ENCODE measurements at regions not wholly inside any gene's neighbourhood (a gene's known extent, or its start where the extent isn't known, plus 50 kb on each side); places are given as distances from the start of the nearest gene placed in this dataset.

DNA sequence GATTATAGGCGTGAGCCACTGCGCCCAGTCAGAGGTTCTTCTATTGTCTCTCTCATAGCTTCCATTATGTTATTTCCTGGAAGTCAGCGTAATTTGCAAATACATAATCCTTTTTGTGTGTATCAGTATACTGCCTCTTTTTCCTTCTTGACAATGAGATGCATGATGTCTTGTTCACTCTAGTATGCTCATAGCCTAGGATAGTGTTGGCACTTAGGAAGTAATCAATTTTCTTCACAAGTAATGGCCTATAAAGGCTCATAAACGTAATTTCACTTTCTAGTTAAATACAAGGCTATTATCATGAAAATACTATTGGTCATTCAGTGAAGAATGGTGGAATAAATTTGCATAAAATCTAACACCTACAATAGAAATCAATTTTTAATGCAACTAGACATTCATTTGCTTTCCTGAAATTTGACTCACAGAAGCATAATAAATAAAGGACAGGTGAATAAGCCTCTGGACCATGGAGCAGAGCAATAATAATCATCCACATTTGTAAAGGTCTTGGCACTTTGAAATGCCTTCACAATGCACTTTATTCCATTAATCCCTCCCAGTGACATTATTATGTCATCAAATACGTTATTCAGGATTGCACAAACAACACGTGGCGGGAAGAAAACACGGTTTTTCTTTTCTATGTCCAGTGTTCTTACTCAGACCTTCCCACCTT lies 366.9 kb upstream of the BTBD3 start:
- no peak for DNase-seq

DNA sequence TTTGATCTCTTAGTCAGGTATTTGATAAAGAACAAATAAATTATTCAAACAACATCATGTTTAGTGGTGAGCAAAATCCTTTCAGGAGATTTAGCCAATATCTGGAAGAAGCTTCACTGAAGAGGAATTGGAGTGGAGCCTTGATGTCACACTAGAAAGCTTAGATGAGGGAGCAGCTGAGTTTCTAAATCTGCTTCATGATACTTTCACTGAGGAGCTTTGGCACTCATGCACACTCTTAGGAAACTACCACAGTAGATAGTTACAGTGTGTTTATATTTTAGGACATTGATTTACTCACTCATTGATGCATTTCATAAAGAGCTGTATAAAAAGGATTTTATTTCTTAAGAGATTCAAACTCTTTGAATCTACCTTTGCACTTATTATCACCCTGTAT lies 366.2 kb upstream of the BTBD3 start:
- DNase-seq, result no peak

DNA sequence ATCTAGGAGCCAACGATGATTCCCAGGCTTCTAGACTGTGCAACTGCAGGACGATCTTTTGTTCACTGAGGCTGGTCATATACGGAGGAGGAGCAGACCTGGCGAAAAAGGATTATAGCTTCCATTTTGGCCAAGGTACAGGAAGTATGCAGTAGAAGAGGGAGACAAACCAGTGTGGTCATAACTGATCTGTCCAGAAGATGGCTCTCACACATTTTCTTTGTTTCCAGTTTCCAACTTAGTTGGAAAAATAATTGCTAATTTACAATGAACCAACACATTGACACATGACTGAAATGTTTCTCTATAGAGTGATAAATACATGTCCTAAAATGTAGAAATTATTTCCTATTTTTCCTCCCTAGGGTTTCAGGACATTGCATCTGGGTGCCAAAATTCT lies 364.1 kb upstream of the BTBD3 start:
- DNase-seq, result peak; percentile 11 to 57

DNA sequence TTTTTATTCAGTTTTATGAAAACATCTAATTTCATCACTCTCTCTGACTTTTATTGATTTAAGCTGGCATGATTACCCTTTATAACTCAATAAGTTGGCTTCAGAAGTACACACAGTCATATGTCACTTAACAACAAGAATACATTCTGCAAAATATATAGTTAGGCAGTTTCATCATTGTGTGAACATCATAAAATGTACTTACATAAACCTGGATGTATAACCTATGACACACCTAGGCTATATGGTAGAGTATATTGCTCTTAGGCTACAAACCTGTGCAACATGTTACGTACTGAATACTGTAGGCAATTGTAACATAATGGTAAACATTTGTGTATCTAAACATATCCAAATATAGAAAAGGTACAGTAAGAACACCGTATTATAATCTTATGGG lies 362.2 kb upstream of the BTBD3 start:
- DNase-seq, result no peak

DNA sequence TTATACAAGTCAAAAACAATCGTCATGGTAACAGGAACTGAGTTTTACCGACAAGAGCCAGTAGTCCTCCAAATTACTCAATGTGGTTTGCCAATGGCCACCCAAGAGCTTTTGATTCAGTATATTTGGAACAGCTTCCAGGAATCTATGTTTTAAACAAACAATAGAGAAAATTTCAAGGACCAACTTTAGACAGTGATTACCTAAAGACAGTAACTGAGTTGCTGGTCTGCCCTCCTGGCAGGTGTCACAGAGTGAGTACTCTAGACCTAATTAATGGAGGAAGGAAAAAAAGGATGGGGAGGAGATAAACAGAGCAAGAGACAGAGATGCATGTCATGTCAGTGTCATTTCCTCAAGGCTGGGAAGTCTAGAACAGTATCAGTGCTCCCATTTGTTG lies 361.3 kb upstream of the BTBD3 start:
- DNase-seq, result no peak

DNA sequence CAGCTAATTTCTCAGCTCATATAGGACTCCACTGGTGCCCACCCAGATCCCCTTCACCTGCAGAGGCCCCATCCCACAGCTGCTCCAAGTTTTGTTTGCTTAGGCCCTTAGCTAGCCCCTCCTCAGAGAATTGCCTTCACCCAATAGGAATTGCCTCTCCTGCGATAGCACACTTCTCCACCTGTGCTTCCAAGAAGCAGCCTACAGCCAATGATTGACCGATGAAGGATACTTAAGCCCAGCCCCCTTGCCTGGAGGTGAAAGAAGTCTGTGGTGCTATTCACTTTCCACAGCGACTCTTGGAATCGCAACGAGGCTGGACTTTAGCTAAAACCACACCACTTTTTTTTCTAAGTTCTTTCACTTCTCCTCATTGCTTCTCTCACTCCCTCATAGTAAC lies 353.2 kb upstream of the BTBD3 start:
- no peak for DNase-seq

DNA sequence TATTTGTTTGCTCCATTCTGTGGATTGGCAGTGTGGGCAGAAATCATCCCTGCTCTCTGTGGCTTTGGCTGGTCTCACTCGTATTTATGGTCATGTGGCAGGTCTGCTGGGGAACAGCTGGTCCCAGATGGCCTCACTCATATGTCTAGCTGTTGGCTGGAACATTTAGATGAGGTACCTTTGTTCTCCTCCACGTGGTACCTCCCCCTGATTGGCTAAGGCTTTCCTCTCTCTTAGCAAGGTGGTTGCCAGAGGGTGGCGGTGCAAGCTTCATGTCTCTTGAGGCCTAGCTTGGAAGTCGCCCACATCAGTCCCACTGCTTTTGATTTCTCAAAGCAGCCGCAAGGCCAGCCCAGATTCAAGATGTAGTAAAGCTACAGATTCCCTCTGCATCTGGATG lies 348.5 kb upstream of the BTBD3 start:
- peak in 1 of 2 experiments; percentile 71 for DNase-seq

DNA sequence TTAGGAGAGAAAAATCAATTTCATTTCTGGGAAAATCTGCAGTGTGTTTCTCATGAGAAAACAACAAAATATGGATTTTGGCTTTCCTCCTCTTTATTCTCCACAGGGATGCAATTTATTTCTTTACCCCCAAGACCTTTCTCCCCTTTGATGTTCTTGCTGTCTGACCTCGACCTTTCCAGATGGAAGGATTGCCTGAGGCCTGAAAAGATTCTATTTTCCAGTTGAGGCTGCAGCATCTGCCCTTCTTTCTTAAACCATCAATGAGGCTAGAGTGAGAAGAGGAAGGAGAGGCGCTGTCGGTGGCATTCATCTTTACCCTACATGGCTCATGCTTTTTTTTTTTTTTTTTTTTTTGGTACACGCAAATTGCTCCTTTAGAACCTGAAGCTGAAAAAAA lies 344.2 kb upstream of the BTBD3 start:
- DNase-seq, result no peak

DNA sequence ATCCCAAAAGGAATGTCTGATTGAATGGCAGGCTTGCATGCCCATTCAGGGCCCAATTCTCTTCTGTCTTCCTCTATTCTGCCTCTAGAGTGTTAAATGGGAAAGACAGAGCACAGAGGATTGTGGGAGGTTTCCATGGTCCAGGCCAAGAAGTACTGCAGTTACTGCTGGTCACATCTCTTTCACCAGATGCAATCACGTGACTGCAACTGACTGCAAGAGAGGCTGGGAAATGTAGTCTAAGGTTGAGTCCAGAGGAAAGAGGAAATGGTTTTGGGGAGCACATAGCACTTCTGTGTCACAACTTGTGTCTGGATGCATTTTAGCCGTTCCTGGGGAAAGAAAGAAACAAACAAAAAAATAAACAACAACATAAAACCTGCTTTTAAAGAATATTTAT lies 336.4 kb upstream of the BTBD3 start:
- no peak for DNase-seq

DNA sequence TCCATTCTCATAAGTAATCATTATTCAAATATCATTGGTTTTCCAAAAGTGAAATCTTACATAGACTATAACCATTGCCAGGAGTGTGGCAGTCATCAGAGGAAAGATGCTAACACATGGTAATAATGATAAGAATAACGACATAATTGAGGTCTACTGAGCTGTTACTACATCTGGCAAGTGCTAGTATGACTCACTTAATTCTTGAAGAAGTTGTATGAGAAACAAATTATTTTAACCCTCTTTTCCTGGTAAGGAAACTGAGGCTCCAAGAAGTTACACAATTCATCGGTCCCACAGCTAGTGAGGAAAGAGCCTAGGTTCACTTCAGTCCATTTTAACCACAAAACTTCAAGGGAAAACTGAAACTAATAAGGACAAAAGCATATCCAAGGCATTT lies 335.6 kb upstream of the BTBD3 start:
- DNase-seq, result no peak

DNA sequence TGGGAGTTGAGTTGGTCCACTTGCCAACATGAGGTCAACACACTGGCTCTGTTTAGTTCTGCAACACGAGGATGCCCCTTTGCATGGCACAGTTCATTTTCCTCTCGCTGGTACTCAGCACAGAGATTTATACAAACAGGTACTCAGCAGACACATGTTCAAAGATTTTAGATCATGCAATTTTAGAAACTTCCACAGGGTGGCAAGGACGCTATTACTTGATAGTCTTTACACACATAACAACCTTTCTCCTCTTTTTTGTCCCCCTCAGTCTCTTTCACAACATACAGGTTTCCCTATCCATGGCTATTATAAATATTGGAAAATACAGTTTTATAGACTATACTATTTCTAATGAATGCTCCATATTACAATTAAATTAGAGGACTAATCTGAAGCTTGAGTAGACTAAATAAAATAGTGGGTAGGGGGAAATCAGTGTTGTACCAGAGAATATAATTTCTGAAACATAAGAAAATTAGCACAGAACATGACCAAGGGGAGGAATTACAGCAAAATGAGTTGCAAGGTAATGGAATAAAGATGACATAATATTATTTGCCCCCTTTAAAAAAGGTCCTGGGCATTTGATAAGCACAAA lies 331.8 kb upstream of the BTBD3 start:
- peak; percentile 19 to 54 for DNase-seq

DNA sequence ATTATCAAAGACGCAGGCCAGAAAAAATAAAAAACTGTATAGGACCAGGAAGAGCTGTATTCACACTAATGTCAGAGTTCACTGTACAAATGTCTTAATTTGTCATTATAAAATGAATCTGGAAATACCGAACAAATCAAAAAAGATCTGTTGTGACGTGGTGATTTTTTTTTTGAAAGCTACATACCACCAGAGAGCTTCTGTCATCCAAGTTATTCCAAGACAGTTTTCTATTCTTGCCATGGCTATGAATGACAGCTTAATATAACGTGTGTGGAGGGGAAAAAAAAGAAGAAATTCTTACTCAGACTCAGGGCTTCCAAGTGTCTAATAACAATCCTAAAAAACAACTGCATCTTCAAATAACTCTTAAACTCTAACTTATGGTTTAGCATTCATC lies 328.8 kb upstream of the BTBD3 start:
- no peak for DNase-seq

DNA sequence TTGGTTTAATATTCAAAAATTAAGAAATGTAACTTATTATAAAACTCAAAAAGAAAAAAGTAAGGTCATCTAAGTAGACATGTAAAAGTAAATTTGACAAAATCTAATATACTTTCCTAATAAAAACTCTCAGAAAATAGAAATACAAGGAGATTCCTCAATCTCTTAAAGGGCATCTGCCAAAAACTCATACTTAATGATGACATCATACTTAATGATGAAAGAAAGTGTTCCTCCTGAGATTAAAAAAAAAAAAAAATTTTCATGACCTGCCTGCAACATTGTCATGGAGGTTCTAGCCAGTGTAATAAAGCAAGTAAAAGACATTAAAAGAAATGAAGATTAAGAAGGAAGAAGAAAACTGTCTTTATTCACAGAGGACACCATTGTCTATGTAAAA lies 325.7 kb upstream of the BTBD3 start:
- DNase-seq, result no peak

DNA sequence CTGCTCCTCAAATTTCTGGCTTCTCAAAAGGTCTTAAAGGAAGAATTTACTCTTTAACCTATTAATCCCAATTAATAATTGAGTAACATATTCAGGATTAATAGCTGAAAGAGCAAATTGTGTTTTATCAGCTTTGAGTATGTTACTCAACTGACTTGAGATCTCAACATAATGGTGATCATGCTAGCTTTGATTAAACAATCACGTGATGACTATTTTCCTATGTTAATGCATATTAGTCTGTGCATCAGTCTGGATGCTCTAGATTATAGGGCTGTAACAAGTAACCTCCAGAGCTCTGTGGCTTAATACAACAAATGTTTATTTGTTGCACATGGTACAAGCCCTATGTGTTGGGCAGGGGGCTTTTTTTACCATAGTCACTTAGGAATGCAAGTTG lies 313.4 kb upstream of the BTBD3 start:
- no peak for DNase-seq

DNA sequence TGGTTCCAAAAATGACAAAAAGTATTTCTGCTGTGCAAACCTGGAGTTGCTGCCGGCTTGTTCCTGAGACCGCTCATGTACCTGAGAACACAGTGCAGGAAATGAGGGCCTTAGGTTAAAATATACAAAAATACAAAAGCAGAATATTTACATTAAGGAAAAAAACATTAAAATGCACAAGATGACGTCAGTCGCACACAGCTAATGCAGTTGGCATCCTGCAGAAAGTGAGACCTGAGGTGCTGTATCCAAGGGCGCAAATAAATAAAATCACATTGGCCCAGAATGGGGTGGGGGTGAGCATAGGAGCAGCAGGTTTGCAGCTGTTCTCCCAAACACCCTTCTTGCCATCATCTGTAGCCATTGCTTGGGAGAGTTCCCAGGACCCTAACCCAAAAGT lies 310.6 kb upstream of the BTBD3 start:
- no peak for DNase-seq

DNA sequence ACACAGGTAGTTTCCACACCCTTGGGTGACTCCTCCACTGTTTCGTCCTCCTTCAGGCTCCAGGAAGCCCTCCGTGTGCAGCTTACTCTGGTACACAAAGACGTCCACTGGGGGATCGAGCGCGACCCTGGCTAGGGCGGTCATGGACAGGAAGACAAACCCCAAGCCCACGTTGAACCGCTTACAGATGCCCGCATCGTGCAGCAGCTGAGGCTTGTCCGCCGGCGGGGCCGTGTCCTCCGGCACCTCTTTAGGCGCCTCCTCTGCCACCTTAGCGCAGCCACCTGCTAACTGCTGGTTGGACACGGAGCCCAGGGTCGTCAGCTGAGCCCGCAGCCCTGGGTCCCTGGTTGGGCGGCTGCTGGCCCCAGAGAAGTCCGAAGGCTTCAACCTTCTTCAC lies 309.0 kb upstream of the BTBD3 start:
- no peak for DNase-seq

DNA sequence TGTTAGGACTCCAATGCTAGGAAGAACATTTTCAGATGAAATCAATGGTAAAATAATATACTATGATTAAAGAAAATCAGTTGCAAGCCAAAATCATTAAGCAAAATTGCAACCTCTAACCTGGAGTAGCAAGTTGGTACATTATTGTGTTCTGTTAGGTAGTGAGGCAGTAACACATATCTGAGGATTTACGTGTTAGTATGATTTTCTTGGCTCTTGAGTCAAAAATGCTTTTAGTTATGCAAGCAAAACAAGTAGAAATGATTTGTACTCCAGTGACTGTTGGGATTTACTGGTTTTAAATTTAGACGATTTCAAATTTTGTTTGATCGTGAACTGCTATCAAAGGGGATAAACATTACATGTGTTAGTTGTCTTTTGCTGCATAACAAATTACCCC lies 293.0 kb upstream of the BTBD3 start:
- DNase-seq, result no peak

DNA sequence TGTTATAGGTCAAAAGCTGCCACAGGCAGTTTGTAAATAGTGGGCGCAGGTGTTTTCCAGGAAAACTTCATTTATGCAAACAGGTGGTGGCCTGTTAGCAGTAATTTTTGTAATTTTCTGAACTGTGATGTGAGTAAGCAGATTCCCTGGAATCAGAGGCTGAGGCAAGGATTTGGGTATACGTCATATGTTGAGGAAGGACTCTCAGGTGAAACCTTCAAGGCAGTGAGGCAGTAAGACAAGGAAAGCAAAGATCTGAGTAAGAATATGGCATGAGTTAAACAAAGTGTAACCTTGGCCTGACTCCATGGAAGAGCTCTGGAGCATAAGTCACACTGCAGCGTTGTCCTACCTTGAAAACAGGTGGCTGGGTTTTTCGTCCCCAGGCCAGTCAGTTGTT lies 291.1 kb upstream of the BTBD3 start:
- no peak for DNase-seq

DNA sequence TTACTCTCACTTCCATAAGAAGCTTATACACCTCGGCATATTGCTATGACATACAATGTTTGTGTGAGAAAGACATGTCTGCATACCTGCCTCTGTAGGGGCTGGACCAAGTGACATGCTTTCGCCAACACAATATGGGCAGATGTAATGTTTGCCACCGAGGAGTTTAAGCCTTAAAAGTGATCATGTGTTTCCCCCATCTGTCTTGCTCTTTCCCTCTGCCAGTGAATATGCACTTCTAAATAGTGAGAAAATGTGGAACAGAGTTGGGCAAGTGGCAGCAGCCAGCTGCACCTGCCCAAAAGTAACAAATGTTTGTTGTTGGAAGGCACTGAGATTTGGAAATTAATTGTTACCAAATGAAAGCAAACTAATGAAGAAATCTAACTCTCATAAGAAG lies 274.8 kb upstream of the BTBD3 start:
- DNase-seq, result no peak

DNA sequence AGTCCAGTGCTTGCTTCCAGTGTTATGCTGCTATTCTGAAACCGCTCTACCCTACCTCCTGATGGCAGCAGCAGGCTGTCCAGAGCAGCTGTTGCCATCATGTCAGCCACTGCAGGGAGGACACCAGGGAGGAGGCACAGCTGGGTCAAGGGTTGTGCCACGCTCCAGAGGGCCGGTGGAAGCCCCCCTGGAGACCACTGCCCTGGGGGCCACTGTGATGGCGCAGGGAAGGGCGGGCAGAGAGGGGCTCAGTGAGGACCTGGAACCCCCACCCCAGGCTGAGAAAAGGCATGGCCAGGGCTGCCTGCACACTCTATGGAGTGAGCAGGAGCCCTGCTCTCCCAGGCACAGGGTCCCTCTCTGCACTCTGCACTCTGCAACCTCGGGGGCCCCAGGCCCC lies 271.3 kb upstream of the BTBD3 start:
- DNase-seq, result no peak

DNA sequence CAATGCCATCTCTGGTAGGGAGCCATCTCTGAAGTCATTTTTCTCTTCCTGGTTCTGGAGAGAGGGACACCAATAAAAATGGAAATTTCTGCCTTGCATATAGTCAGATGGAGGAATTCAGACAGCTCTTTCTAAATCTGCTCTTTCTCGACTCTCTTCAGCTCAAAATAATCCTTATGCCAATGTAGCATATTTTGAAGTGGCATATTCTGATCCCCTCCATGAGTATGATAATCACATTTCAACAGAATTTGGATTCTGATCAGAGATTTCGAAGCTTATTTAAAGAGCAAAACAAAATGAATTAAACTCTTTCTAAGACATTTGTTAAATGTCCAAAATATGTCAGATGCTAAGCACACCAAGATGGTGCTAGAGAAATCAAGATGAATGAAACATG lies 267.1 kb upstream of the BTBD3 start:
- no peak for DNase-seq

DNA sequence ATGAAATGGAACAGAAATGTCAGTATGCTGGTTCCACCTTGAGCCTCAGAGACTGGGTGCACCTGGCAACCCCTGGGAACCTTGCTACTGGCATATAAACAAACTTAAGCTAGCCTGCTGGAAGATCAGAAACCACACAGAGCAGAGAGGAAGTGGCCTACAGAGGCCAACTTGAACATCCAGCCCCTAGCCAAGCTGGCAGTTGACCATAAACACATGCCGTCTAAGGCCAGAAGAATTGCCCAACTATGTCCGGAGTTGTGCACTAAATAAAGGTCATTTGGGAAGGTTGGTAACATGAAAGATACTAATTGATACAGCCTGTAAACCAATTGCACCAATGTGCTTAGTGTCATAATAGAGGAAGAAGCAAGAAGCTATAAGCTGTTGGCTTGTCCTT lies 266.6 kb upstream of the BTBD3 start:
- no peak for DNase-seq

DNA sequence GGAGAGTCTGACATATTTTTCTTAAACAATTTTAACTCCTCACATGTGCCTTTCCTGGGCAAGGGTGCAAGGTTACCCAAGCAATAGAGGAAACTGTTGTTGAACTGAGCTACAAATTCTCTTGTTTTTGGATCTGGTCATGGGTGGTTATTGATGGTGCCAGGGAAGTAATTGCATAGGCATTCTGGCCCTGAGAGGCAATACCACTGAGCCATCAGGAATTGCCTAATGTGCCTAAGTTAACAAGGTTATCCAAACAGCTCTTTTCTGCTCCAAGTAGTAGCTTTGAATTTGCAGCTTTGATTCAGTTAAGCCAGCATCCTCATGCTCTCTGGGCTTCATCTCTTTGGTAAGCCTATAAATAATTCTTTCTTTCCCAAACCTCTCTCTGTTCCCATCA lies 266.0 kb upstream of the BTBD3 start:
- DNase-seq, result no peak

DNA sequence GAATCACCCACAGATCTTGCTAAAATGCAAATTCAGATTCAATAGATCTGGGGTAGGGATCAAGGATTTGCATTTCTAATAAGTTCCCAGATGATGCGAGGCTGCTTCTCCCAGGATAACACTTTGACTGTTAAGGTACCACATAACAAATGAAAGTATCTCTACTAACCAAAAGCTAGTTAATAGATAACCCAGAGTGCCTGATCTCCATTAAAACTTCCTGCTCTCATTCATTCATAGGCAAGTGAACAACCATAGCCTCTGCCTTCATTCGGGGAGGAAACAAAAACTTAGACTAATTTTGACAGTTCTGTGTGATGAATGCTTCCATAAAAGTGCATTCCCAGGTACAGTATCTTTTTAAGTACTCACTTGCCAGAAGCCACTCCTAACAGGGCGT lies 265.6 kb upstream of the BTBD3 start:
- no peak for DNase-seq

DNA sequence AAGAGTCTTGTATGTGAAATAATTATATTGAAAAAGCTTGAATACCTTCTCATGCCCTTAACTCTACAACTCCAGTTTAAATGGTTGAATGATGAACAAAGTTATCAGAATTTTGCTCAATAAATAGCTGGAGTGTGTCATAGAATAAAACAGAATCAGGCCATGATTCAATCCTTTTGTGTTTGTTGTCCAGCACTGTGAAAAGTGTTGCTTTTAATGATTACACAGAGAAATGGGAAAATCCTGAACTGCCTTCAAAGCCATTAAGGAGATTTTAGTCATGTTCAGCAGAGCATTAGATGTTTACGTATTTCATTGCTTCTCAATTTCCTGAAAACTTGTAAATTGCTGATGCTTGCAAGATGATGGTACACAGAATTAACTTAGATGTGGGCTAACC lies 262.9 kb upstream of the BTBD3 start:
- DNase-seq, result no peak
